WTC11 (cell line): ENCODE measurements at regions not wholly inside any gene's neighbourhood (a gene's known extent, or its start where the extent isn't known, plus 50 kb on each side); places are given as distances from the start of the nearest gene placed in this dataset.

ENCODE experiments used
- ESRRA ChIP-seq: sonication (generic); formaldehyde crosslinking; IDR thresholded peaks from 2 replicates; pipeline ENCODE4 v1.8.1; 2022; ENCODE audit warnings: mild to moderate bottlenecking, missing genetic modification reagents, borderline replicate concordance
- TCF7 ChIP-seq: sonication (generic); formaldehyde crosslinking; IDR thresholded peaks from 2 replicates; pipeline ENCODE4 v1.8.0; 2022; ENCODE audit warnings: mild to moderate bottlenecking, low read depth, missing genetic modification reagents, moderate library complexity
- TF ChIP-seq, protein P1 (sequence below): sonication (generic); formaldehyde crosslinking; IDR thresholded peaks from 2 replicates; pipeline ENCODE4 v1.8.1; 2022; ENCODE audit warnings: low read depth, missing genetic modification reagents, borderline replicate concordance

DNA sequence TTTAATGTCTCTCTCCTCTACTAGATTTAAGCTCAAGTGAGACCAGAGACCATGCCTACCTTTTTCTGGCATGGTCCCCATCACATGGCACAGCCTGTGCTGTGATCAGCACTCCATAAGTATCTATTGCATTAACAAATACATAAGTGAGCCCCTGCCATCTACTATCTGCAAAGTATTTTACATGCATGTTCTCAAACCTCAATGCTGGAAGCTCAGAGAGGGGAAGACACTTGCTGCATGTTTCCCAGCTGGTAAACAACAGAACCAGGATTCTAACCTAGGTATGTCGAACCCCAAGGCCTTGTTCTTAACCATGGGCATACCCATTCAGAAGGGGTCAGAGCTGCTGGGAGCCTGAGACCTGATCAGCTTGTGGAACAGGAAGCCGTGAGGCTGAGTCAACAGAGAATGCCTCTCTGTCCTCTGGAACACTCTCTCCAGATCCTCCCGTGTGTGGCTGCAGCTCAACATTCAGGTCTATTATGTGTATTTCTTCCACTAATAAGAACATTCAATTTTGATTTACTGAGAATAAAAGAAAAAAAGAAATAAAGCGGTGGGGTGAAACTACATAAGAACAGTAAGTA, 232.5 kb upstream of the MSX2 start:
- TF ChIP-seq, protein P1, sequence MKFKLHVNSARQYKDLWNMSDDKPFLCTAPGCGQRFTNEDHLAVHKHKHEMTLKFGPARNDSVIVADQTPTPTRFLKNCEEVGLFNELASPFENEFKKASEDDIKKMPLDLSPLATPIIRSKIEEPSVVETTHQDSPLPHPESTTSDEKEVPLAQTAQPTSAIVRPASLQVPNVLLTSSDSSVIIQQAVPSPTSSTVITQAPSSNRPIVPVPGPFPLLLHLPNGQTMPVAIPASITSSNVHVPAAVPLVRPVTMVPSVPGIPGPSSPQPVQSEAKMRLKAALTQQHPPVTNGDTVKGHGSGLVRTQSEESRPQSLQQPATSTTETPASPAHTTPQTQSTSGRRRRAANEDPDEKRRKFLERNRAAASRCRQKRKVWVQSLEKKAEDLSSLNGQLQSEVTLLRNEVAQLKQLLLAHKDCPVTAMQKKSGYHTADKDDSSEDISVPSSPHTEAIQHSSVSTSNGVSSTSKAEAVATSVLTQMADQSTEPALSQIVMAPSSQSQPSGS (CRISPR knock-in tag) = no peak
- TF ChIP-seq TCF7 (CRISPR knock-in tag) (no peak), ESRRA (CRISPR knock-in tag) (no peak)
